ENCODE measurements at regions not wholly inside any gene's neighbourhood (a gene's known extent, or its start where the extent isn't known, plus 50 kb on each side); places are given as distances from the start of the nearest gene placed in this dataset.

- no peaks in the 10 kb centered on the region for H3K27me3 Mint-ChIP-seq
- no peaks in the 10 kb centered on the region for H3K9me3 Mint-ChIP-seq
- H3K4me3 Mint-ChIP-seq = no peak overlapping the region
- no peak overlapping the region for H3K27ac Mint-ChIP-seq
- no peak for DNase-seq (ENCODE audit: extremely low spot score, unreplicated experiment)
- no peak for TF ChIP-seq CTCF (conservative IDR thresholded peaks at IDR 0.05)
- H3K4me1 Mint-ChIP-seq (ENCODE audit: unreplicated experiment) = no peaks in the 10 kb centered on the region
- H3K36me3 Mint-ChIP-seq = no peaks in the 10 kb centered on the region
These were observed 589.4 kb upstream of the FAM174A start for GRCh38 chr5:99945478-99946442.

GRCh38 chr5:99940540-99940939, 594.6 kb upstream of the FAM174A start:
- H3K27me3 Mint-ChIP-seq = peaks cover 3% of the 10 kb centered on the region
- H3K36me3 Mint-ChIP-seq = no peaks in the 10 kb centered on the region
- no peaks in the 10 kb centered on the region for H3K9me3 Mint-ChIP-seq
- DNase-seq (ENCODE audit: extremely low spot score, unreplicated experiment) = no peak
- no peak for TF ChIP-seq CTCF (conservative IDR thresholded peaks at IDR 0.05)
- H3K27ac Mint-ChIP-seq = no peak overlapping the region
- H3K4me1 Mint-ChIP-seq (ENCODE audit: unreplicated experiment) = no peaks in the 10 kb centered on the region
- H3K4me3 Mint-ChIP-seq = no peak overlapping the region

- TF ChIP-seq CTCF (conservative IDR thresholded peaks at IDR 0.05) = no peak
- Mint-ChIP-seq H3K4me3 (no peak overlapping the region), H3K36me3 (no peaks in the 10 kb centered on the region), H3K4me1 (ENCODE audit: unreplicated experiment) (no peaks in the 10 kb centered on the region), H3K9me3 (no peaks in the 10 kb centered on the region), H3K27ac (no peak overlapping the region), H3K27me3 (peaks cover 3% of the 10 kb centered on the region)
- no peak for DNase-seq (ENCODE audit: extremely low spot score, unreplicated experiment)
These were observed 598.3 kb upstream of the FAM174A start for GRCh38 chr5:99936911-99937310.

- no peak overlapping the region for H3K4me3 Mint-ChIP-seq
- no peak overlapping the region for H3K27ac Mint-ChIP-seq
- TF ChIP-seq CTCF (conservative IDR thresholded peaks at IDR 0.05) = no peak
- no peaks in the 10 kb centered on the region for H3K36me3 Mint-ChIP-seq
- no peaks in the 10 kb centered on the region for H3K27me3 Mint-ChIP-seq
- H3K9me3 Mint-ChIP-seq = peaks cover 5% of the 10 kb centered on the region
- no peaks in the 10 kb centered on the region for H3K4me1 Mint-ChIP-seq (ENCODE audit: unreplicated experiment)
- no peak for DNase-seq (ENCODE audit: extremely low spot score, unreplicated experiment)
These were observed 605.4 kb upstream of the FAM174A start for GRCh38 chr5:99929806-99930135.

- no peak overlapping the region for H3K4me3 Mint-ChIP-seq
- H3K4me1 Mint-ChIP-seq (ENCODE audit: unreplicated experiment) = no peaks in the 10 kb centered on the region
- TF ChIP-seq CTCF (conservative IDR thresholded peaks at IDR 0.05) = no peak
- no peak for DNase-seq (ENCODE audit: extremely low spot score, unreplicated experiment)
- H3K27ac Mint-ChIP-seq = no peak overlapping the region
- H3K27me3 Mint-ChIP-seq = no peaks in the 10 kb centered on the region
- H3K9me3 Mint-ChIP-seq = peaks cover 5% of the 10 kb centered on the region
- H3K36me3 Mint-ChIP-seq = no peaks in the 10 kb centered on the region
These were observed 605.9 kb upstream of the FAM174A start for GRCh38 chr5:99929067-99929805.
